WTC11 (cell line): ENCODE measurements at regions not wholly inside any gene's neighbourhood (a gene's known extent, or its start where the extent isn't known, plus 50 kb on each side); places are given as distances from the start of the nearest gene placed in this dataset.

ENCODE experiments used
- ATAC-seq: fragments of 200-7000 bp; cut with Tn5 transposase; 2 replicates; pipeline ENCODE4 v1.10.0; 2021; ENCODE audit warnings: mild to moderate bottlenecking, moderate library complexity
- CTCF ChIA-PET: fragments of 300-600 bp; sonication (Branson Sonifier 250); formaldehyde crosslinking; loops from one replicate; lab custom pipeline; 2021; ENCODE audit warnings: antibody characterized with exemption; lab: Charles Lee
- POLR2A ChIA-PET: fragments of 350-600 bp; sonication (Branson Sonifier 250); formaldehyde crosslinking; loops from one replicate; lab custom pipeline; 2021; ENCODE audit warnings: antibody characterized with exemption; lab: Charles Lee
- DNase-seq: peaks from one replicate; pipeline ENCODE4 v3.0.0; 2021; ENCODE audit warnings: low spot score
- H3K27ac Mint-ChIP-seq: 2 replicates; pipeline ENCODE4 v1.8.0; 2021; ENCODE audit warnings: mixed read lengths
- H3K27me3 Mint-ChIP-seq: 2 replicates; pipeline ENCODE4 v1.8.0; 2021; ENCODE audit warnings: low read depth, mild to moderate bottlenecking, moderate library complexity, mixed read lengths
- H3K36me3 Mint-ChIP-seq: 2 replicates; pipeline ENCODE4 v1.8.0; 2021; ENCODE audit warnings: mixed read lengths
- H3K4me1 Mint-ChIP-seq: 2 replicates; pipeline ENCODE4 v1.8.0; 2022; ENCODE audit warnings: mixed read lengths
- H3K4me3 Mint-ChIP-seq: 2 replicates; pipeline ENCODE4 v1.8.0; 2021; ENCODE audit warnings: mild to moderate bottlenecking, moderate library complexity, mixed read lengths
- H3K9me3 Mint-ChIP-seq: 2 replicates; pipeline ENCODE4 v1.8.0; 2021; ENCODE audit warnings: mixed read lengths
- AFF4 ChIP-seq: sonication (generic); formaldehyde crosslinking; IDR thresholded peaks from 2 replicates; pipeline ENCODE4 v1.8.1; 2023; ENCODE audit warnings: mild to moderate bottlenecking, missing genetic modification reagents, borderline replicate concordance
- ELF4 ChIP-seq: sonication (generic); formaldehyde crosslinking; IDR thresholded peaks from 2 replicates; pipeline ENCODE4 v1.8.1; 2022; ENCODE audit warnings: low read depth, mild to moderate bottlenecking, moderate library complexity, missing genetic modification reagents
- ETV6 ChIP-seq: sonication (generic); formaldehyde crosslinking; IDR thresholded peaks from 2 replicates; pipeline ENCODE4 v1.8.1; 2022; ENCODE audit warnings: mild to moderate bottlenecking, missing genetic modification reagents
- FOXK1 ChIP-seq: sonication (generic); formaldehyde crosslinking; IDR thresholded peaks from 2 replicates; pipeline ENCODE4 v1.8.0; 2022; ENCODE audit warnings: mild to moderate bottlenecking, moderate library complexity, missing genetic modification reagents
- HMGXB4 ChIP-seq: sonication (generic); formaldehyde crosslinking; IDR thresholded peaks from 2 replicates; pipeline ENCODE4 v1.8.1; 2023; ENCODE audit warnings: mild to moderate bottlenecking, moderate library complexity, missing genetic modification reagents
- KAT7 ChIP-seq: sonication (generic); formaldehyde crosslinking; IDR thresholded peaks from 2 replicates; pipeline ENCODE4 v1.8.1; 2023; ENCODE audit warnings: missing genetic modification reagents, mild to moderate bottlenecking, borderline replicate concordance
- NR1H2 ChIP-seq: sonication (generic); formaldehyde crosslinking; IDR thresholded peaks from 2 replicates; pipeline ENCODE4 v1.9.0; 2021; ENCODE audit warnings: mild to moderate bottlenecking, moderate library complexity, missing genetic modification reagents
- TEAD1 ChIP-seq: sonication (generic); formaldehyde crosslinking; IDR thresholded peaks from 2 replicates; pipeline ENCODE4 v1.8.0; 2022; ENCODE audit warnings: mild to moderate bottlenecking, missing genetic modification reagents
- TEAD4 ChIP-seq: sonication (generic); formaldehyde crosslinking; IDR thresholded peaks from 2 replicates; pipeline ENCODE4 v1.8.0; 2022; ENCODE audit warnings: mild to moderate bottlenecking, missing genetic modification reagents
- ZNF219 ChIP-seq: sonication (generic); formaldehyde crosslinking; IDR thresholded peaks from 2 replicates; pipeline ENCODE4 v1.8.0; 2023; ENCODE audit warnings: missing genetic modification reagents, mild to moderate bottlenecking, borderline replicate concordance
- ZNF281 ChIP-seq: sonication (generic); formaldehyde crosslinking; IDR thresholded peaks from 2 replicates; pipeline ENCODE4 v1.8.0; 2023; ENCODE audit warnings: mild to moderate bottlenecking, missing genetic modification reagents
- ZNF425 ChIP-seq: fragments of 250-450 bp; sonication (Bioruptor Pico); conservative IDR thresholded peaks from 2 replicates; pipeline ENCODE4 v1.9.0; 2021; ENCODE audit warnings: mild to moderate bottlenecking
- ZSCAN18 ChIP-seq: fragments of 250-450 bp; sonication (Bioruptor Pico); IDR thresholded peaks from 2 replicates; pipeline ENCODE4 v2.1.2; 2022; ENCODE audit warnings: mild to moderate bottlenecking, moderate library complexity

GRCh38 chr14:80133457-80133856 is 77.8 kb downstream of the DIO2 start (continued):
- TF ChIP-seq AFF4 (no peak), ZNF425 (no peak)

- no peak for ATAC-seq
- CTCF ChIA-PET = no interaction called here
- H3K27me3 Mint-ChIP-seq = peaks cover 3% of the 10 kb centered on the region; the same call in 1 of the 2 replicates
- no peaks in the 10 kb centered on the region for H3K4me1 Mint-ChIP-seq
- H3K27ac Mint-ChIP-seq = no peak overlapping the region
- H3K36me3 Mint-ChIP-seq = peaks cover 32% of the 10 kb centered on the region
- POLR2A ChIA-PET = no interaction called here
- no peak for DNase-seq
- no peak for TF ChIP-seq HMGXB4
- TF ChIP-seq TEAD4 = no peak
- no peak for TF ChIP-seq ETV6 (CRISPR knock-in tag)
- no peak for TF ChIP-seq NR1H2 (CRISPR knock-in tag)
- no peak for TF ChIP-seq TEAD1 (CRISPR knock-in tag)
- no peak for TF ChIP-seq KAT7 (CRISPR knock-in tag)
- no peak for TF ChIP-seq FOXK1 (CRISPR knock-in tag)
- TF ChIP-seq ZNF219 (CRISPR knock-in tag) = no peak
- no peak for TF ChIP-seq ZNF281
- no peak for TF ChIP-seq ZSCAN18 (CRISPR knock-in tag)
- TF ChIP-seq ELF4 (CRISPR knock-in tag) = no peak
- H3K4me3 Mint-ChIP-seq = no peak overlapping the region
- H3K9me3 Mint-ChIP-seq = peaks cover 76% of the 10 kb centered on the region
Observed at GRCh38 chr14:80127466-80127865, 83.8 kb downstream of the DIO2 start.
